Lung microvascular endothelial cell (primary cell): ENCODE measurements at regions not wholly inside any gene's neighbourhood (a gene's known extent, or its start where the extent isn't known, plus 50 kb on each side); places are given as distances from the start of the nearest gene placed in this dataset.
A peak's percentile ranks its signal among the peaks of the same experiment; 100 is the strongest.

Source experiments
- DNase-seq, 2 donors: peaks; one replicate each; pipeline versions ENCODE4 v3.0.0 to v3.0.0-alpha.2; 2010; ENCODE audit warnings: low read depth in 2 of 2

DNA sequence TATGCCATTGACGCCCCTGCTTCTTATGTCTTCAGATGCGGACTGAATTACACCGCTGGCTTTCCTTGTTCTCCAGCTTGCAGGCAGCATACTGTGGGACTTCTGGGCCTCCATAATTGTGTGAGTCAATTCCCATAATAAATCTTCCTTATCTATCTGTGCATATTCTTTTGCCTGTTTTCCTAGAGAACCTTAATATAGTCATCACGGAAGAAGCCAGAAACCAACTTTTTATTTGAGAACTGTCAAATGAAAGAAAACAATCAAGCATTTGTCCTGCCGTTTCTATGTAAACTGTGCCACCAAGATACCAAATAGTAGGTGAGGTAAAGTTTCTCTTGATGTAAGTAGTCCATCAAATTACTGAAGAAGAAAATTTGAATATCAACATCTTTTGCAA lies 51.8 kb upstream of the B3GALNT1 start:
- no peak for DNase-seq

DNA sequence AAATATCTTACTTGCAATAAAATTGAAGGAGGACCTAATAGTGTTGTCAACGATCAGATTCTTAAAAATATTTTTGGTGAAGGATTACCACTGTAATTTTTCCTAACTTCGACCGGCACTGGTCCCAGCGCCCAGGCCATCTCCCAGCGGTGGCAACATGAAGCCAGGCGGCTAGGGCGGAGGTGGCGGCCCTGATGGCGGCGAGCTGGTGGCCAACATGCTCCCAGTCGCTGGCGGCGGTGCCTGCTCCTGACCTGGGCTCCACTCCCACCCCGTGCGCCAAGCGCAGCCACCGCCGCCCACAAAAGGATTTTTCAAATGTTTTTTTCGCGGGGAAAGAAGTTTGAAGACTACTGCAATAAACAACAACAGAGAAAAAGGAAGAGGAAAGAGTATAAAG lies 56.5 kb upstream of the B3GALNT1 start:
- DNase-seq, result no peak

DNA sequence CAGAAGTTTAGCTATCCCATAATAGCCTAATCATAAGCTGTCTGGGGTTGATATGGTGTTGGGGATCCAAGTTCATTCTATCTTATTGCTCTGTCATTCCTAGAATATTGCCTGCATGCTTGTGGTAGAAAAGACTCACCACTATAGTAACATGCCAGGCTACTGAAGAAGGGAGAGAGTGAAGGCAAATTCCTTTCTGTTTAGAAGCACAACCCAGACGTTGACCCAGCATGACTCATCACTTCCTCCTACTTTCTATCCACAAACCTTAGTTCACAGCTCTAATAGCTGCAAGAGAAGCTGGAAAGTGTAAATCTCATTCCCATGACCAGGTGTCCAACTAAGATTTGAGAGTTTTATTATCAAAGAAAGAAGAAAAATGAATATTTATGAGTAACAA lies 57.8 kb upstream of the NMD3 start:
- DNase-seq, result peak in 1 of 2 donors; percentile 73

DNA sequence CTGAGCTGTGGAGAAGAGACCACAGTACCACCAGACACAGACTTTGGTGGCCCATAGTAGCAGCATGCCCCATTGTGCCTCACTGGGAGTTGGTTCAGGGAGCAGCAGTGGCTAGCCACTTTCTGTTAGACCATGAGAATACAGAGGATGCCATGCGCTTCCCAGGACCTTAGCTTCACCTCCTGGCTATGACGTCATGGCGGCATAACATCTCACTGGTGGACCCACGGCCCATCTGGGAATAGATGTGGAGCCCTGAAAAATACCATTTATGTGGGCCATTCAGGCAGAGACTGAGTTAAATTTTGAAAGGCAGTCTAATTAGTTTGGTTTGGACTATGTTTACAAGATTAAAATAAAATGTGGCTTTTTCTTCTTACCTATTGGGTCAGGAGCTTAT lies 55.1 kb upstream of the NMD3 start:
- no peak for DNase-seq

DNA sequence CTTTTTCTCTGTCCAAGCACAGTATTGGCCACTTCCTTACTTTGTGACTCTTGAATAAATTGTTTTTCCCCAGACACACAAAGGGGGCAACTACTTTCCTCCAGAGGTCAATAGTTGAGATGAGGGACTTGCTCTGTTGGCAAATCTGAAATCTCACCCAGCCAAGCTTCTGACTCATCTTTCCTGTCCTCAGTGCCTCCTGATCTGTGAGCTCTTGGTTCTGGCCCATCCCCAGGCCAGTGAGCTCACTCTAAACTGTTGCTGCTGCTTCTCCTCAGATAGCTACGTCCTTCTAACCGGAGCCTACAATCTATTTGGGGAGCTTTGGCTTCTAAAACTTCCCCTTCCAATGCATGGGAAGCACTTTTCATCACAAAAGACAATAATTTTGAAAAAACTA lies 50.0 kb upstream of the NMD3 start:
- peak; percentile 84 to 95 for DNase-seq
